HG02973 (cell line): ENCODE measurements at regions not wholly inside any gene's neighbourhood (a gene's known extent, or its start where the extent isn't known, plus 50 kb on each side); places are given as distances from the start of the nearest gene placed in this dataset.
"Not testable (repeated sequence)": the region's sequence is repeated elsewhere in the genome, so short reads cannot be mapped to it uniquely, and the experiment has no call there.

Source experiments
- ATAC-seq: cut with Tn5 transposase; IDR thresholded peaks from one replicate; pipeline ENCODE4 v1.9.1; 2021; ENCODE audit warnings: moderate library complexity; ENCODE audit not compliant: unreplicated experiment

DNA sequence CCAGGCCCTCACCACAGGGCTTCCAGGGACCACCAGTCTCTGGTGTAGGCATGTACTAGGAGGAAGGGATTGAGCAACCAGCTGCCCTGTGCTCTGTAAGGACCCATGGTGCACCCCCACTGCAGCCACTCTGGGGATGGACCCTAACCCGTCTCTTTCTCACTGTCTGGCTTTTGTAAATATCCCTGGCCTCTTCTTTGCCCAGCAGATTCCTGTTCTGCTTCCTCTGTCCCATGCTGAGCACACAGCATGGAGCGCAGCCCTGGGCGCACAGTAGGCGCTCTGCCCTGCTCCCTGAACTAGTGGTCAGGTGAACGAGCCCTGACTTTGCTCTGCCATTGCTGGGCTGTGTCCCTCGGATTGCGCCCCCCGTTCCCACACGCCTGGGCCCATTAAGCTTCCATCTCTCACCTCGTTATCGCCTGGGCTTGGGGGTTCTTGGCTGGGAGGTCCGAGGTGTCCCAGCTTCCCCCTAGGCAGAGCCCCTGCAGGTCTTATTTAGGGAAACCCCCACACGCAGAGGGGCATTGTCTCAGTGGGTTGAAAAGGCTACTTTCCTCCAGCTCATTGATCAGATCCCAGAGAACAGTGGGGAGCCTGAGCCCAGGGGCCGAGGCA is 162.1 kb downstream of the MYCN start:
- ATAC-seq: no peak

DNA sequence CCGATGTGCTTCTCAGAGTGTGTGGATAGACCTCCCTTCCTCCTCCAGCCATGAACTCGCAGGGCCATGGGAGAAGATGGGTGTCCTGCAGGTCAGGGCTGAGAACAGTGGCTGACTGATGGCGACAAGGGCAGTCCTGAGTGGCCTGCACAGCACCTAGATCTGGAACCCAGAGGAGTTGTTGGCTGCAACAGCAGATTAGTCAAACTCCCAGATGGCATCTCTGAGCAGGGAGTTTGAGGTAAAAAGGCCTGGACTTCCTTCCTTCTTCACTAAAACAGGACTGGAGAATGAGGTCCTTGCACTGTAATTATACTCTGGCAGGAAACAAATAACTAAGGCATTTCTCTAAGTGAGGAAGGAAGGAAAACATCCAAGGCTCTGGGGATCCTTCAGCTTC is 160.8 kb downstream of the MYCN start:
- ATAC-seq: no peak

DNA sequence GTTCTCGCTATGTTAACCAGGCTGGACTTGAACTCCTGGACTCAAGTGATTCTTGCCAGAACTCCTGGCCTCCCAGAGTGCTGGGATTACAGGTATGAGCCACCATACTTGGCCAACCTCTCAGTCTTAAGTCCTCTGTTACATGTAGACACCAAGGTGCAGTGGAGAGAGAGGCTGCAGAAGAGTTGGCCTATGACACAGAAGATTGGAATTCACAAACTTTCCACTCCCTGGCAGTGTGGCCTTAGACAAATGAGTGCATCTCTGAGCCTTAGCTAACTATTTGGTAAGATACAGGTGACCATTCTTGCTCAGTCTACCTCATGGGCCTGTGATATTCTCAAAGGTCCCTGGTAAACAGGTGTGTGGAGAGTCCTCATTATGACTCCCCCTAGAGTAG is 159.7 kb downstream of the MYCN start:
- ATAC-seq: no peak

- no peak for ATAC-seq
These were observed 159.0 kb downstream of the MYCN start for GRCh38 chr2:16099326-16099725.

- ATAC-seq: no peak
These were observed 156.6 kb downstream of the MYCN start for GRCh38 chr2:16096962-16097361.

GRCh38 chr2:16095483-16095882 is 155.1 kb downstream of the MYCN start:
- not testable (repeated sequence) for ATAC-seq

- no peak for ATAC-seq
These were observed 154.5 kb downstream of the MYCN start for GRCh38 chr2:16094811-16095210.

GRCh38 chr2:16093639-16094529 is 153.5 kb downstream of the MYCN start:
- ATAC-seq: no peak

DNA sequence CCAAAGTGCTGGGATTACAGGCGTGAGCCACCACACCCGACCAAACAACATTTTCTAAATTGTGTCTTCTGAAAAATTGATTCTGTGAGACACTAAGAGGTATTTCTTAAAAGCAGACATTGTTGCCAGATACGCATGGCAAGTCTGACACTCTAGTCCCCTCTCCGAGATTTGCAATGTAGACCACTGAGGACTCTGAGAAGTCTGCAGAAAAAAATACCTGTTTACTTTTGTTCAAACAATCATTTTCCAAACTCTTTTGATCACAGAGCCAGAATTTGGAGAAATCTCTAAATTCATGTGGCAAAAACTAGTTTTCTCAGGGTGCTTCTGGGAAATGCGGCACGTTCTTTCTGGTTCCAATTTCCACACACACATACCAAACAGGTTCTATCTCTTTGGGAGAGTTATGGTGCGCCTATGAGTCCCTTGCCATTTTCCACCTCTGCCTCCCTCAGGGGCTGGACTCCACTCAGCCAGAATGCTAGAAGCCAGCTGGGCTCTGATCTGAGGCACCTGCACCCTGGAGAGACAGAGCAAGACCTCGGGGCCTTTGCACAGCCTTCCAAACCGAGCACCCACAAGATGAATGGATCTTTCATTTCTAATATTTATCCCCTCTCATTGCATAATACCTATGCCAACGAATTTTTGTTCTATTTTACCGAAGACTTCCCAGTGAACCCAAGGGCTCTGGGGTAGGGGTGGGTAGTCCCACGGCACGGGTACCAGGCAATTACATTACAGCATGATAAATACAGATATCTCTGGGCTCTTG is 152.7 kb downstream of the MYCN start:
- no peak for ATAC-seq

- no peak for ATAC-seq
These were observed 151.4 kb downstream of the MYCN start for GRCh38 chr2:16091576-16092282.

DNA sequence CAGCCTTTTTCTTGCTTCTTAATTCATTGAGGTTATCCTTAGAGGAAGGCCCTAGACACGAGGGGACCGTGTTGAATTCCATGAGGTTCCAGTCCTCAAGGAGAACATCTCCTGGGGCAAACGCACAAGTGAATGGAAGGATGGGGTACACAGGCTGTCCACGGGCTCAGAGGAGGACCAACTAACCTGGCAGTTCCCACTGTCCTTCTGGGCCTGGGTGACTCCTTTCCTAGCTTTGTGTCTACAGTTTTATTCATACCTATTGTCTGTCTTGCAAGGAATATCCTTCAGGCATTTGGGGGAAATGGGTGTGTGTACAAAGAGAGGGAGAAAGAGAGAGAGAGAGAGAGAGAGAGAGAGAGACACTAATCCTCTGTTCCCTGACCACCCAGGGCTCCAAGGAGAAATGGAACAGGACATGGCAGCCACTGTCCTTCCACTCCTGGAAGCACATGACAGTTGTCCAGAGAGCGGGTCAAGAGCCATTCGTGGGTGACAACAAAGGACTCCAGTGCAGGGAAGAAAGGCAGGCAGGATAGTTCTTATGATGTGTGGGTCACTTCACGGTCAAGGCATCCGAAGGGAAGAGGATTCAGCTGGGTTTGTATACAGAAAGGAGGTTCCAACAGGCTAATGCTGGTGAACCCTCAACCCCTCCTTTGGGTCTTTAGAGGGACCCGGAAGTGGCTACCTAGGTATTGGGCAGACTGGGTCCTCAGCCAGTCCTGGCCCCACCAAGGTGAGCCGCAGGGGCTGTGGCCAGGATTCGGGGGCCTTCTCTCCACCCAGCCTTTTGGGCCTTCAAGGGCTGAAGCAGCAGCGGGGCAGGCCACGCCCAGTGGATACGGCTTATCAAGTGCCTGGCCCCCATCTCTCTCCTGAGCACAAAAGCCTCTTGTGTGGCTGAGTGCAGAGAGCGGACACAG is 150.6 kb downstream of the MYCN start:
- no peak for ATAC-seq

DNA sequence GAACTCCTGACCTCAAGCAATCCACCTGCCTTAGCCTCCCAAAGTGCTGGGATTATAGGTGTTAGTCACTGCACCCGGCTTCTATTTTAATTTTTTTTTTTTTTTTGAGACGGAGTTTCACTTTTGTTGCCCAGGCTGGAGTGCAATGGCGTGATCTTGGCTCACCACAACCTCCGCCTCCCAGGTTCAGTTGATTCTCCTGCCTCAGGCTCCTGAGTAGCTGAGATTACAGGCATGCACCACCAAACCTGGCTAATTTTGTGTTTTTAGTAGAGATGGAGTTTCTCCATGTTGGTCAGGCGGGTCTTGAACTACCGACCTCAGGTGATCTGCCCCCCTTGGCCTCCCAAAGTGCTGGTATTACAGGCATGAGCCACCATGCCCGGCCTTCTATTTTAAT is 149.1 kb downstream of the MYCN start:
- not testable (repeated sequence) for ATAC-seq

- no peak for ATAC-seq
These were observed 148.4 kb downstream of the MYCN start for GRCh38 chr2:16088802-16089112.

DNA sequence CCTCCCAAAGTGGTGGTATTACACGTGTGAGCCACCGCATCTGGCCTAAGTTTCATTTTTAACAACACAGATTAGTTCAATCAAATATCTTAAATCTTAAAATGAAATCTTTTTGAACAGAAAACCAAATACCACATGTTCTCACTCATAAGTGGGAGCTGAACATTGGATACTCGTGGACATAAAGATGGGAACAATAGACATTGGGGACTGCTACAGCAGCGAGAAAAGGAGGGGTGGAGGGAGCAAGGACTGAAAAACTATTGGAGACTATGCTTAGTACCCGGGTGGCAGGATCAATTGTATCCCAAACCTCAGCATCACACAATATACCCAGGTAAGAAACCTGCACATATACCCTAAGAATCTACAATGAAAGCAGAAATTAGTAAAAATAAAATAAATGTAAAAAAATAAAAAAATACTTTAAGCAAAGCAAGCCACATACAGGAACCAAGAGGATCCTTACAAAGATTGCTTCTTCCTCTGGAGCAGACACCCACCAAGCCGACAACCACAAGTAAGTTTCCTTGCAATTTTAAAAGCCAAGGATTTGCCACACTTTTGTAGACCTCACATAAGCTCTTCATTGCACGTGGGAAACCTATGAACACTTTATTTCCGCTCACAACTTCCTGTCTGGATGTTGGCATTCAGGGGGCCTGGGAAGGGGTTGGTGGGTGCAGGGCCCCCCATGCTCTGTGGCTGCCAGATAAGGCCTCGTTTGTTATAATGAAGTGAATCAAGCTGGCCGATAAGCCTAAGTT is 147.9 kb downstream of the MYCN start:
- ATAC-seq: no peak

- ATAC-seq: not testable (repeated sequence)
These were observed 145.8 kb downstream of the MYCN start for GRCh38 chr2:16086136-16086535.

DNA sequence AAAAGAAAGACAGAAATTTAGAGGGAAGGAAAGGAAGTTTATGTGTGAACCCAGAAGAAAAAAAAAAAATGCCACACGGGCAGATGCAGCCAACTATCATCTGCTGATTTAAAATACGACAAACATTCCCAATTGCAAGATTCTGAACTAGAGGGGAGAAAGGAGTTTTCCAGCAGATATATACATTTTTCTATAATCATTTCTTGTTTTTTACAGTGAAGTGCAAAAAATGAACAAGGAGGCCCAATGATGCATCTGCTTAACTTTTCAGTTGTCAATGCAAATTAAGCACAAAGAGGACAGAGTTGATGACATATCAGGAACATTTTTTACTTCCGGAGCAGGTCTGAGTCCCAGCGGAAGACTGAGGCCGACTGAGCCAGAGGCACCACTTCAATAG is 144.7 kb downstream of the MYCN start:
- ATAC-seq: no peak

DNA sequence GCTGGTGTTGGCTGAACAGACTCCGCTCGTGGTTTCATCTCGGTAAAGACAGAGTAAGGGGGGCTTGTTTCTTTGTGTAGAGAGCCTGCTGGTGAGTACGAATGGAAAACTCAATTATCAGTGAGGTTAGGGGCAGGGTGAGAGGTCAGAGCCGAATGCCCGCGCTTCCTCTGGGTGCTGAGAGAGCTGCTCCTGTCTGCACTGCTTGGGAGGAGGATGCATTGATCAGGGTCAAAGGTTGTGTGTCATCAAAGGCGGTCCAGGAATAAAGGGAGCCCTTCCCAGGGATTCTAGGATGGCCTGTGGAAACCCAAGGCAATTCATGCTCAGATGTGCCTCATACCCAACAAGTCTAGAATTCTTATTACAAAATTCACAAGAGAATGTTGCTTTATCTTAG is 143.9 kb downstream of the MYCN start:
- no peak for ATAC-seq

DNA sequence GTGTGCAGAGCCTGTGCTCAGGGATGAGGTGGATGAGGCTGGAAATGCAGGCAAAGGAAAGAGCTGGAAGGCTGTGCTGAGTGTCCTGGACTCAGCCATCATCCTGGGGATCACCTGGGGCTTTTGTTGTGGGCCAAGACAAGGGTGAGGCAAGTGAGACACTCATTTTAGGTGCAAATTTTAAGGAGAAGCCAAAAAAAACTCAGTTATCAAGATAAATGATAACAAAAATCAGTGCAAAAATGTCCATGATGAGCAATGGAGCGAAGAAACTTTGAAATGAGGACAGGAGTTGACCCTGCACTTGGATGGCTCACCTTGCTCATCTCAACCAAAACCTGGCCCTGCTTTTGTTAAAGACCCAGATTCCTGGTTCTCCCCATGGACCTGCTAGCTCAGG is 141.9 kb downstream of the MYCN start:
- no peak for ATAC-seq
